Astrocyte (in vitro differentiated cells and primary cell): ENCODE measurements at regions not wholly inside any gene's neighbourhood (a gene's known extent, or its start where the extent isn't known, plus 50 kb on each side); places are given as distances from the start of the nearest gene placed in this dataset.
"Not testable (repeated sequence)": the region's sequence is repeated elsewhere in the genome, so short reads cannot be mapped to it uniquely, and the experiment has no call there.

Experiments used
- DNase-seq: peaks from one replicate; pipeline ENCODE4 v3.0.0-alpha.2; 2010; ENCODE audit warnings: low read depth
- FAIRE-seq: peaks from 2 replicates; lab custom pipeline; 2011; peaks lifted over from hg19 to GRCh38; lab: Jason Lieb, UNC
- H2AFZ ChIP-seq: 2 replicates; pipeline ENCODE4 v1.6.0; 2012; ENCODE audit warnings: low read depth, low read length, inconsistent platforms
- H3K27ac ChIP-seq: 2 replicates; pipeline ENCODE4 v1.5.1; 2011; ENCODE audit warnings: low read depth, low read length, inconsistent platforms
- H3K27me3 ChIP-seq: 2 replicates; pipeline ENCODE4 v1.6.0; 2011; ENCODE audit warnings: low read length, inconsistent platforms; ENCODE audit not compliant: insufficient read depth
- H3K36me3 ChIP-seq: 2 replicates; pipeline ENCODE4 v1.5.1; 2011; ENCODE audit warnings: low read length, inconsistent platforms; ENCODE audit not compliant: insufficient read depth
- H3K4me1 ChIP-seq: 2 replicates; pipeline ENCODE4 v1.5.1; 2011; ENCODE audit warnings: low read length, inconsistent platforms; ENCODE audit not compliant: insufficient read depth
- H3K4me2 ChIP-seq: 2 replicates; pipeline ENCODE4 v1.6.0; 2012; ENCODE audit warnings: low read length, inconsistent platforms
- H3K4me3 ChIP-seq: 2 replicates; pipeline ENCODE4 v1.5.1; 2011; ENCODE audit warnings: low read depth, mild to moderate bottlenecking, low read length, inconsistent platforms; ENCODE audit not compliant: insufficient read depth
- H3K79me2 ChIP-seq: 2 replicates; pipeline ENCODE4 v1.6.0; 2012; ENCODE audit warnings: mild to moderate bottlenecking, low read length, inconsistent platforms; ENCODE audit not compliant: insufficient read depth
- H3K9ac ChIP-seq: 2 replicates; pipeline ENCODE4 v1.6.0; 2012; ENCODE audit warnings: mild to moderate bottlenecking, low read length, inconsistent platforms
- H3K9me3 ChIP-seq: 2 replicates; pipeline ENCODE4 v1.5.1; 2012; ENCODE audit warnings: low read depth, mild to moderate bottlenecking, low read length, inconsistent platforms; ENCODE audit not compliant: insufficient read depth
- H4K20me1 ChIP-seq: 2 replicates; pipeline ENCODE4 v1.6.0; 2012; ENCODE audit warnings: low read length, inconsistent platforms; ENCODE audit not compliant: insufficient read depth
- H3K27ac Mint-ChIP-seq: one replicate; pipeline ENCODE4 v1.8.0; 2021; ENCODE audit warnings: mild to moderate bottlenecking, mixed read lengths; ENCODE audit not compliant: unreplicated experiment
- H3K27me3 Mint-ChIP-seq: one replicate; pipeline ENCODE4 v1.8.0; 2021; ENCODE audit warnings: low read depth, mixed read lengths; ENCODE audit not compliant: unreplicated experiment
- H3K36me3 Mint-ChIP-seq: one replicate; pipeline ENCODE4 v1.8.0; 2021; ENCODE audit warnings: low read depth, mixed read lengths; ENCODE audit not compliant: unreplicated experiment
- H3K4me1 Mint-ChIP-seq: one replicate; pipeline ENCODE4 v1.8.0; 2021; ENCODE audit warnings: low read depth, mixed read lengths; ENCODE audit not compliant: unreplicated experiment
- H3K4me3 Mint-ChIP-seq: one replicate; pipeline ENCODE4 v1.8.0; 2021; ENCODE audit warnings: mild to moderate bottlenecking, moderate library complexity, mixed read lengths; ENCODE audit not compliant: unreplicated experiment
- H3K9me3 Mint-ChIP-seq: one replicate; pipeline ENCODE4 v1.8.0; 2021; ENCODE audit warnings: mild to moderate bottlenecking, mixed read lengths; ENCODE audit not compliant: unreplicated experiment
- CTCF ChIP-seq: IDR thresholded peaks from 2 replicates; pipeline ENCODE4 v1.5.1; 2011; ENCODE audit warnings: low read depth, mild to moderate bottlenecking, inconsistent platforms, low read length, moderate library complexity; ENCODE audit not compliant: insufficient read depth
- EZH2 ChIP-seq: IDR thresholded peaks from 2 replicates; pipeline ENCODE4 v1.6.1; 2012; ENCODE audit warnings: mild to moderate bottlenecking, low read length, inconsistent platforms; ENCODE audit not compliant: insufficient read depth

GRCh38 chr4:3637326-3638016, 105.2 kb upstream of the LRPAP1 start:
- Mint-ChIP-seq H3K4me3 (no peak overlapping the region), H3K9me3 (peaks cover 2% of the 10 kb centered on the region), H3K27me3 (peaks cover 16% of the 10 kb centered on the region), H3K27ac (no peak overlapping the region), H3K4me1 (peaks cover 9% of the 10 kb centered on the region), H3K36me3 (peaks cover 1% of the 10 kb centered on the region)
- H3K4me2 ChIP-seq, result no peak overlapping the region
- DNase-seq (no peak), FAIRE-seq (no peak)
- no peak overlapping the region for H2AFZ ChIP-seq
- H3K9me3 ChIP-seq, result no peaks in the 10 kb centered on the region
- no peaks in the 10 kb centered on the region for H3K79me2 ChIP-seq
- H3K4me1 ChIP-seq, result no peaks in the 10 kb centered on the region
- TF ChIP-seq EZH2 (no peak), CTCF (no peak)
- no peak overlapping the region for H3K4me3 ChIP-seq
- H3K27ac ChIP-seq, result no peak overlapping the region
- no peaks in the 10 kb centered on the region for H3K27me3 ChIP-seq
- no peak overlapping the region for H3K9ac ChIP-seq
- no peaks in the 10 kb centered on the region for H4K20me1 ChIP-seq
- H3K36me3 ChIP-seq, result no peaks in the 10 kb centered on the region

GRCh38 chr4:3636646-3637320, 104.6 kb upstream of the LRPAP1 start:
- H3K4me3 Mint-ChIP-seq, result no peak overlapping the region
- H2AFZ ChIP-seq, result no peak overlapping the region
- FAIRE-seq, result no peak

GRCh38 chr4:3636020-3636419, 103.8 kb upstream of the LRPAP1 start:
- FAIRE-seq, H3K9me3 ChIP-seq, H3K36me3 Mint-ChIP-seq, H3K4me3 Mint-ChIP-seq, H3K9me3 Mint-ChIP-seq, H3K9ac ChIP-seq, H3K27ac ChIP-seq, H3K4me3 ChIP-seq, H2AFZ ChIP-seq, DNase-seq, H3K79me2 ChIP-seq, H3K27me3 ChIP-seq, H3K4me1 ChIP-seq, H3K27ac Mint-ChIP-seq, H3K4me2 ChIP-seq, H3K36me3 ChIP-seq, H4K20me1 ChIP-seq: not testable (repeated sequence)
- peaks cover 11% of the 10 kb centered on the region for H3K27me3 Mint-ChIP-seq
- peaks cover 13% of the 10 kb centered on the region for H3K4me1 Mint-ChIP-seq

More at GRCh38 chr4:3636646-3637320, 104.6 kb upstream of the LRPAP1 start:
- DNase-seq, result no peak
- H4K20me1 ChIP-seq, result no peaks in the 10 kb centered on the region
- H3K27ac Mint-ChIP-seq, result no peak overlapping the region
- no peak overlapping the region for H3K4me2 ChIP-seq
- H3K36me3 Mint-ChIP-seq, result peaks cover 1% of the 10 kb centered on the region
- no peak overlapping the region for H3K9ac ChIP-seq
- H3K27ac ChIP-seq, result no peak overlapping the region
- H3K27me3 Mint-ChIP-seq, result peaks cover 14% of the 10 kb centered on the region
- H3K79me2 ChIP-seq, result no peaks in the 10 kb centered on the region
- H3K4me1 Mint-ChIP-seq, result peaks cover 10% of the 10 kb centered on the region
- peaks cover 3% of the 10 kb centered on the region for H3K9me3 Mint-ChIP-seq
- H3K4me3 ChIP-seq, result no peak overlapping the region
- no peaks in the 10 kb centered on the region for H3K4me1 ChIP-seq
- H3K27me3 ChIP-seq, result no peaks in the 10 kb centered on the region
- H3K36me3 ChIP-seq, result no peaks in the 10 kb centered on the region
- no peaks in the 10 kb centered on the region for H3K9me3 ChIP-seq
- no peak for TF ChIP-seq CTCF
- no peak for TF ChIP-seq EZH2
